ENCODE measurements at regions not wholly inside any gene's neighbourhood (a gene's known extent, or its start where the extent isn't known, plus 50 kb on each side); places are given as distances from the start of the nearest gene placed in this dataset.
A peak's percentile ranks its signal among the peaks of the same experiment; 100 is the strongest.

DNA sequence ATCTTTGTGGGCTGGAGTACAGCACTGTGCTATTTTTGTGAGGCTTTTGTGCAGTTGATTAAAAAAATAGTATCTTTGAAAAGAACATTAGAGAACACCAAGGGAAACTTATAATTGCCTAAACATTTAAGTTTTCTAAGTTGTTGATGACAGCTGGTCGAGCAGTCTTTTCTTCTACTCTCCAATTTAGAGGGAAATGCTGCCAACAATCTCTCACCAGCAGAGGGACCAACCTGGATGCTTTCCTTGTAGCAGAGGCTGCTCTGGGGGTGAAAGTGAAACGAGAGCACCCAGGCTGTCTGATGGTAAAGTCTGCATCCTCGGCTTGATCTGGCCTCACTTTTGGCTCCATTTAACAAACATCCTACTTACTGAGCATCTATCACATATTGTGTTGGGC lies 1286.5 kb upstream of the TENM4 start:
- intact Hi-C loops (cut with micrococcal nuclease), result loop anchor here (10.0 kb wide), 1 partner anchor 277 kb away; no protein-coding TSS in a partner anchor
- Mint-ChIP-seq H3K9me3 (ENCODE audit: unreplicated experiment) (no peaks in the 10 kb centered on the region), H3K27me3 (ENCODE audit: insufficient read depth, unreplicated experiment) (no peaks in the 10 kb centered on the region), H3K27ac (ENCODE audit: low read depth, unreplicated experiment) (no peak overlapping the region), H3K4me1 (ENCODE audit: insufficient read depth, unreplicated experiment) (peaks cover 7% of the 10 kb centered on the region), H3K4me3 (ENCODE audit: unreplicated experiment) (no peak overlapping the region), H3K36me3 (ENCODE audit: insufficient read depth, unreplicated experiment) (no peaks in the 10 kb centered on the region)
- ChIA-PET POLR2A (interaction anchor here (1.0 kb wide), 1 partner anchor 25 kb away, joined by 3 read pairs; no protein-coding TSS in a partner anchor), CTCF (no interaction called here)
- DNase-seq (ENCODE audit: unreplicated experiment), result peak; percentile 52
- no TSS peak for BruUV-seq (replicated peaks)
- TF ChIP-seq, protein P1, sequence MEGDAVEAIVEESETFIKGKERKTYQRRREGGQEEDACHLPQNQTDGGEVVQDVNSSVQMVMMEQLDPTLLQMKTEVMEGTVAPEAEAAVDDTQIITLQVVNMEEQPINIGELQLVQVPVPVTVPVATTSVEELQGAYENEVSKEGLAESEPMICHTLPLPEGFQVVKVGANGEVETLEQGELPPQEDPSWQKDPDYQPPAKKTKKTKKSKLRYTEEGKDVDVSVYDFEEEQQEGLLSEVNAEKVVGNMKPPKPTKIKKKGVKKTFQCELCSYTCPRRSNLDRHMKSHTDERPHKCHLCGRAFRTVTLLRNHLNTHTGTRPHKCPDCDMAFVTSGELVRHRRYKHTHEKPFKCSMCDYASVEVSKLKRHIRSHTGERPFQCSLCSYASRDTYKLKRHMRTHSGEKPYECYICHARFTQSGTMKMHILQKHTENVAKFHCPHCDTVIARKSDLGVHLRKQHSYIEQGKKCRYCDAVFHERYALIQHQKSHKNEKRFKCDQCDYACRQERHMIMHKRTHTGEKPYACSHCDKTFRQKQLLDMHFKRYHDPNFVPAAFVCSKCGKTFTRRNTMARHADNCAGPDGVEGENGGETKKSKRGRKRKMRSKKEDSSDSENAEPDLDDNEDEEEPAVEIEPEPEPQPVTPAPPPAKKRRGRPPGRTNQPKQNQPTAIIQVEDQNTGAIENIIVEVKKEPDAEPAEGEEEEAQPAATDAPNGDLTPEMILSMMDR (IDR thresholded peaks at IDR 0.05; ENCODE audit: unreplicated experiment), result no peak

- BruUV-seq (replicated peaks), result no TSS peak
- POLR2A ChIA-PET, result interaction anchor here (0.6 to 1.0 kb wide), 2 partner anchors 24 to 215 kb away, joined by 3 read pairs; no protein-coding TSS in a partner anchor
- Mint-ChIP-seq H3K9me3 (ENCODE audit: unreplicated experiment) (no peaks in the 10 kb centered on the region), H3K36me3 (ENCODE audit: insufficient read depth, unreplicated experiment) (no peaks in the 10 kb centered on the region), H3K27me3 (ENCODE audit: insufficient read depth, unreplicated experiment) (no peaks in the 10 kb centered on the region), H3K4me3 (ENCODE audit: unreplicated experiment) (no peak overlapping the region), H3K27ac (ENCODE audit: low read depth, unreplicated experiment) (no peak overlapping the region), H3K4me1 (ENCODE audit: insufficient read depth, unreplicated experiment) (peaks cover 7% of the 10 kb centered on the region)
- TF ChIP-seq, protein P1 (IDR thresholded peaks at IDR 0.05; ENCODE audit: unreplicated experiment), result no peak
- no peak for DNase-seq (ENCODE audit: unreplicated experiment)
- intact Hi-C loops (cut with micrococcal nuclease), result loop anchor here (10.0 kb wide), 1 partner anchor 279 kb away; no protein-coding TSS in a partner anchor
- CTCF ChIA-PET, result no interaction called here
Observed at GRCh38 chr11:80726236-80726635, 1285.4 kb upstream of the TENM4 start.

GRCh38 chr11:80724366-80724765 lies 1283.5 kb upstream of the TENM4 start:
- intact Hi-C loops (cut with micrococcal nuclease), result loop anchor here (10.0 kb wide), 1 partner anchor 280 kb away; no protein-coding TSS in a partner anchor
- ChIA-PET CTCF (interaction anchor here (0.5 to 1.1 kb wide), 4 partner anchors 20 to 1016 kb away, joined by 3 to 5 read pairs (median 3); no protein-coding TSS in a partner anchor), POLR2A (no interaction called here)
- TF ChIP-seq, protein P1 (IDR thresholded peaks at IDR 0.05; ENCODE audit: unreplicated experiment), result no peak
- no TSS peak for BruUV-seq (replicated peaks)
- Mint-ChIP-seq H3K36me3 (ENCODE audit: insufficient read depth, unreplicated experiment) (no peaks in the 10 kb centered on the region), H3K9me3 (ENCODE audit: unreplicated experiment) (no peaks in the 10 kb centered on the region), H3K27ac (ENCODE audit: low read depth, unreplicated experiment) (no peak overlapping the region), H3K4me3 (ENCODE audit: unreplicated experiment) (no peak overlapping the region), H3K27me3 (ENCODE audit: insufficient read depth, unreplicated experiment) (no peaks in the 10 kb centered on the region), H3K4me1 (ENCODE audit: insufficient read depth, unreplicated experiment) (peaks cover 7% of the 10 kb centered on the region)
- DNase-seq (ENCODE audit: unreplicated experiment), result no peak

- ChIA-PET CTCF (interaction anchor here (0.6 kb wide), 2 partner anchors 1014 to 1553 kb away, joined by 3 to 4 read pairs; no protein-coding TSS in a partner anchor), POLR2A (interaction anchor here (1.9 kb wide), 1 partner anchor 23 kb away, joined by 6 read pairs; no protein-coding TSS in a partner anchor)
- Mint-ChIP-seq H3K4me3 (ENCODE audit: unreplicated experiment) (no peak overlapping the region), H3K36me3 (ENCODE audit: insufficient read depth, unreplicated experiment) (no peaks in the 10 kb centered on the region), H3K27ac (ENCODE audit: low read depth, unreplicated experiment) (no peak overlapping the region), H3K4me1 (ENCODE audit: insufficient read depth, unreplicated experiment) (peaks cover 7% of the 10 kb centered on the region), H3K27me3 (ENCODE audit: insufficient read depth, unreplicated experiment) (no peaks in the 10 kb centered on the region), H3K9me3 (ENCODE audit: unreplicated experiment) (no peaks in the 10 kb centered on the region)
- TF ChIP-seq, protein P1 (IDR thresholded peaks at IDR 0.05; ENCODE audit: unreplicated experiment), result no peak
- no TSS peak for BruUV-seq (replicated peaks)
- intact Hi-C loops (cut with micrococcal nuclease), result loop anchor here (10.0 kb wide), 1 partner anchor 282 kb away; no protein-coding TSS in a partner anchor
- DNase-seq (ENCODE audit: unreplicated experiment), result no peak
Observed at GRCh38 chr11:80722629-80723028, 1281.8 kb upstream of the TENM4 start.

All from MCF 10A (cell line).